Body of pancreas (tissue), 4 donors: ENCODE measurements at regions not wholly inside any gene's neighbourhood (a gene's known extent, or its start where the extent isn't known, plus 50 kb on each side); places are given as distances from the start of the nearest gene placed in this dataset.

Source experiments
- ATAC-seq: fragments of 150-250 bp; one replicate; pipeline ENCODE4 v1.9.1; 2016
- DNase-seq, 4 donors: peaks; one replicate each; pipeline ENCODE4 v3.0.0-alpha.2; 2019
- H3K27ac ChIP-seq, 4 donors: fragments of 200-600 bp; sonication (generic); 1 replicate in 3 of 4; 2 replicates in 1 of 4; pipeline versions ENCODE4 v1.5.1 to v1.6.1; 2016 to 2019; ENCODE audit warnings: mild to moderate bottlenecking in 1 of 4, mixed read lengths in 1 of 4, moderate library complexity in 1 of 4
- H3K27me3 ChIP-seq, 2 donors: fragments of 200-600 bp; sonication (generic); one replicate each; pipeline ENCODE4 v1.6.0; 2016; ENCODE audit warnings: mild to moderate bottlenecking in 1 of 2
- H3K36me3 ChIP-seq, 2 donors: fragments of 200-600 bp; sonication (generic); replicated peaks in 1 of 2; 2 replicates each; pipeline ENCODE4 v1.5.1; 2016; ENCODE audit warnings: low read depth in 2 of 2; ENCODE audit not compliant: insufficient read depth in 1 of 2
- H3K4me1 ChIP-seq: fragments of 200-600 bp; sonication (generic); one replicate; pipeline ENCODE4 v1.6.0; 2016
- H3K4me3 ChIP-seq, 2 donors: fragments of 200-600 bp; sonication (generic); 1 replicate in 1 of 2; 2 replicates in 1 of 2; pipeline ENCODE4 v1.5.1; 2016 to 2019
- H3K9me3 ChIP-seq, 3 donors: fragments of 200-600 bp; sonication (generic); 1 replicate in 2 of 3; 2 replicates in 1 of 3; pipeline ENCODE4 v1.5.1; 2016
- CTCF ChIP-seq, 7 experiments: fragments of 450-650 bp in 4 of 7; fragments of 200-600 bp in 3 of 7; sonication (generic) in 3 of 7; IDR thresholded peaks; one replicate each; pipeline ENCODE4 v1.5.1; 2016 to 2019; ENCODE audit warnings: antibody characterized with exemption in 7 of 7
- POLR2A ChIP-seq, 3 donors: fragments of 450-650 bp; IDR thresholded peaks; one replicate each; pipeline ENCODE4 v1.6.1; 2016; ENCODE audit warnings: antibody characterized with exemption in 3 of 3, mild to moderate bottlenecking in 2 of 3
- WGBS, 2 donors: methylation state at CpG; one replicate each; pipeline ENCODE4 v1.1.5; 2017; 5-methylcytosine and 5-hydroxymethylcytosine counted together
- intact Hi-C: fragments of 100-400 bp; cut with DNase I; formaldehyde crosslinking; loops from one replicate; pipeline ENCODE4 v1.15.1; 2023

- intact Hi-C loops: no loop called here
- no peak overlapping the region for H3K27ac ChIP-seq
Observed at GRCh38 chr6:44620922-44621321, 233.4 kb downstream of the CDC5L start.

GRCh38 chr6:44621846-44622245, 234.3 kb downstream of the CDC5L start:
- no peak for TF ChIP-seq POLR2A (IDR thresholded peaks at IDR 0.05)
- no peak for DNase-seq
- H3K4me3 ChIP-seq: no peak overlapping the region
- no peaks in the 10 kb centered on the region for H3K36me3 ChIP-seq
- no peak for ATAC-seq
- intact Hi-C loops: no loop called here
- no peaks in the 10 kb centered on the region for H3K9me3 ChIP-seq
- 29 to 34% methylated on average over 2 of the region's 2 CpGs for WGBS, 2 donors
- H3K4me1 ChIP-seq: no peaks in the 10 kb centered on the region
- H3K27me3 ChIP-seq: no peaks in the 10 kb centered on the region
- H3K27ac ChIP-seq: no peak overlapping the region

More at GRCh38 chr6:44620922-44621321, 233.4 kb downstream of the CDC5L start:
- Histone ChIP-seq H3K4me3 (no peak overlapping the region), H3K36me3 (no peaks in the 10 kb centered on the region), H3K27me3 (no peaks in the 10 kb centered on the region), H3K9me3 (no peaks in the 10 kb centered on the region), H3K4me1 (no peaks in the 10 kb centered on the region)
- no peak for DNase-seq
- ATAC-seq: no peak
- no peak for TF ChIP-seq POLR2A (IDR thresholded peaks at IDR 0.05)
- TF ChIP-seq CTCF (IDR thresholded peaks at IDR 0.05): no peak
- 54 to 70% methylated on average over 4 of the region's 4 CpGs for WGBS, 2 donors

- no peak for ATAC-seq
- intact Hi-C loops: no loop called here
Observed at GRCh38 chr6:44622555-44622954, 235.0 kb downstream of the CDC5L start.

GRCh38 chr6:44622956-44623355, 235.4 kb downstream of the CDC5L start:
- H3K4me1 ChIP-seq: no peaks in the 10 kb centered on the region
- H3K4me3 ChIP-seq: no peak overlapping the region
- no peak overlapping the region for H3K27ac ChIP-seq
- ATAC-seq: no peak
- WGBS, 2 donors: 44 to 50% methylated on average over 2 of the region's 2 CpGs
- no peaks in the 10 kb centered on the region for H3K36me3 ChIP-seq
- no peaks in the 10 kb centered on the region for H3K9me3 ChIP-seq
- no peaks in the 10 kb centered on the region for H3K27me3 ChIP-seq
- intact Hi-C loops: no loop called here
- DNase-seq: no peak
- TF ChIP-seq CTCF (IDR thresholded peaks at IDR 0.05) (no peak), POLR2A (IDR thresholded peaks at IDR 0.05) (no peak)

More at GRCh38 chr6:44622555-44622954, 235.0 kb downstream of the CDC5L start:
- no peaks in the 10 kb centered on the region for H3K36me3 ChIP-seq
- WGBS, 2 donors: 70 to 72% methylated on average over 8 of the region's 8 CpGs
- H3K9me3 ChIP-seq: no peaks in the 10 kb centered on the region
- H3K27me3 ChIP-seq: no peaks in the 10 kb centered on the region
- H3K4me3 ChIP-seq: no peak overlapping the region
- no peaks in the 10 kb centered on the region for H3K4me1 ChIP-seq
- H3K27ac ChIP-seq: no peak overlapping the region
- TF ChIP-seq CTCF (IDR thresholded peaks at IDR 0.05): no peak
- no peak for TF ChIP-seq POLR2A (IDR thresholded peaks at IDR 0.05)
- DNase-seq: no peak

- Histone ChIP-seq H3K36me3 (no peaks in the 10 kb centered on the region), H3K27me3 (no peaks in the 10 kb centered on the region), H3K9me3 (no peaks in the 10 kb centered on the region), H3K4me1 (no peaks in the 10 kb centered on the region), H3K27ac (no peak overlapping the region), H3K4me3 (no peak overlapping the region)
- no peak for ATAC-seq
- TF ChIP-seq CTCF (IDR thresholded peaks at IDR 0.05) (no peak), POLR2A (IDR thresholded peaks at IDR 0.05) (no peak)
- intact Hi-C loops: no loop called here
- 61 to 63% methylated on average over 5 of the region's 5 CpGs for WGBS, 2 donors
- DNase-seq: no peak
Observed at GRCh38 chr6:44624226-44624625, 236.7 kb downstream of the CDC5L start.
